ENCODE measurements at regions not wholly inside any gene's neighbourhood (a gene's known extent, or its start where the extent isn't known, plus 50 kb on each side); places are given as distances from the start of the nearest gene placed in this dataset.

DNA sequence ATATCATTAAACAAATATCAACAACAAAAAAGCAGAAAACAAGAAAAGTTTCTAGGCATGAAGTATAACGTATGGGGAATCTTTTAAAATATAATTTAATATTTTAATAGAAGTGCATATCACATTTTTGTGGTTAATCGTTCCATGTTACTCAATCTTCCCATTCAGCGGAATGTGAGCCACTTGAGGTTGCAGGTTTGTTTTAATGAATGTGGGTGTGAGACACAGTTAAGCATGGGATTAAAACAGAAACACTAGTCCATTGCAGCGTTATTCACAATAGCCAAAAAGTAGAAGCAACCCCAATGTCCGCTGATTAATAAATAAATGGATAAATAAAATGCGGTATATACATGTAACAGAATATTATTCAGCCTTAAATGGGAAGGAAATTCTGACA, 146.0 kb downstream of the NDFIP2 start:
- TF ChIP-seq, protein P1, sequence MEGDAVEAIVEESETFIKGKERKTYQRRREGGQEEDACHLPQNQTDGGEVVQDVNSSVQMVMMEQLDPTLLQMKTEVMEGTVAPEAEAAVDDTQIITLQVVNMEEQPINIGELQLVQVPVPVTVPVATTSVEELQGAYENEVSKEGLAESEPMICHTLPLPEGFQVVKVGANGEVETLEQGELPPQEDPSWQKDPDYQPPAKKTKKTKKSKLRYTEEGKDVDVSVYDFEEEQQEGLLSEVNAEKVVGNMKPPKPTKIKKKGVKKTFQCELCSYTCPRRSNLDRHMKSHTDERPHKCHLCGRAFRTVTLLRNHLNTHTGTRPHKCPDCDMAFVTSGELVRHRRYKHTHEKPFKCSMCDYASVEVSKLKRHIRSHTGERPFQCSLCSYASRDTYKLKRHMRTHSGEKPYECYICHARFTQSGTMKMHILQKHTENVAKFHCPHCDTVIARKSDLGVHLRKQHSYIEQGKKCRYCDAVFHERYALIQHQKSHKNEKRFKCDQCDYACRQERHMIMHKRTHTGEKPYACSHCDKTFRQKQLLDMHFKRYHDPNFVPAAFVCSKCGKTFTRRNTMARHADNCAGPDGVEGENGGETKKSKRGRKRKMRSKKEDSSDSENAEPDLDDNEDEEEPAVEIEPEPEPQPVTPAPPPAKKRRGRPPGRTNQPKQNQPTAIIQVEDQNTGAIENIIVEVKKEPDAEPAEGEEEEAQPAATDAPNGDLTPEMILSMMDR (IDR thresholded peaks at IDR 0.05): no peak
- TF ChIP-seq POLR2A (IDR thresholded peaks at IDR 0.05): no peak

All from ovary (tissue), 3 donors.